Gastrocnemius medialis (tissue), 4 donors: ENCODE measurements at regions not wholly inside any gene's neighbourhood (a gene's known extent, or its start where the extent isn't known, plus 50 kb on each side); places are given as distances from the start of the nearest gene placed in this dataset.

Experiments used
- ATAC-seq, 2 donors: fragments of 150-250 bp; one replicate each; pipeline ENCODE4 v1.9.1; 2016
- DNase-seq, 2 donors: peaks; one replicate each; pipeline ENCODE4 v3.0.0-alpha.2; 2019
- H3K27ac ChIP-seq, 4 donors: fragments of 200-600 bp; sonication (generic); 1 replicate in 1 of 4; 2 replicates in 3 of 4; pipeline ENCODE4 v1.5.1; 2016 to 2018; ENCODE audit warnings: mild to moderate bottlenecking in 2 of 4, moderate library complexity in 1 of 4
- H3K27me3 ChIP-seq, 3 donors: fragments of 200-600 bp; sonication (generic) in 2 of 3; 1 replicate in 1 of 3; 2 replicates in 2 of 3; pipeline versions ENCODE4 v1.5.1 to v1.6.0; 2016 to 2019; ENCODE audit warnings: mild to moderate bottlenecking in 1 of 3, moderate library complexity in 1 of 3
- H3K36me3 ChIP-seq, 2 donors: fragments of 200-600 bp; sonication (generic) in 1 of 2; one replicate each; pipeline ENCODE4 v1.5.1; 2017 to 2018
- H3K4me1 ChIP-seq, 2 donors: fragments of 200-600 bp; sonication (generic) in 1 of 2; one replicate each; pipeline ENCODE4 v1.5.1; 2016 to 2017; ENCODE audit warnings: mild to moderate bottlenecking in 2 of 2
- H3K4me3 ChIP-seq, 4 donors: fragments of 200-600 bp; sonication (generic) in 3 of 4; 1 replicate in 1 of 4; 2 replicates in 3 of 4; pipeline ENCODE4 v1.5.1; 2016 to 2019; ENCODE audit warnings: mild to moderate bottlenecking in 2 of 4
- H3K9me3 ChIP-seq, 3 donors: fragments of 200-600 bp; sonication (generic) in 2 of 3; 1 replicate in 1 of 3; 2 replicates in 2 of 3; pipeline ENCODE4 v1.5.1; 2016 to 2019
- CTCF ChIP-seq, 5 experiments: fragments of 450-650 bp in 3 of 5; fragments of 200-600 bp in 2 of 5; sonication (generic) in 2 of 5; IDR thresholded peaks in 4 of 5; conservative IDR thresholded peaks in 1 of 5; 1 replicate in 4 of 5; 2 replicates in 1 of 5; pipeline ENCODE4 v1.5.1; 2016 to 2019; ENCODE audit warnings: antibody characterized with exemption in 5 of 5, mild to moderate bottlenecking in 3 of 5, moderate library complexity in 3 of 5
- POLR2A ChIP-seq, 2 donors: fragments of 450-650 bp; IDR thresholded peaks; one replicate each; pipeline ENCODE4 v1.6.1; 2017; ENCODE audit warnings: antibody characterized with exemption in 2 of 2, mild to moderate bottlenecking in 2 of 2, moderate library complexity in 2 of 2
- in situ Hi-C, 4 donors: fragments of 200-750 bp; cut with MboI; loops; one replicate each; pipeline versions ENCODE4 v1.15.0 to v1.8.0; 2017; ENCODE audit warnings: low sequenced_read_pairs in 4 of 4
- intact Hi-C: fragments of 100-400 bp; cut with DNase I; formaldehyde crosslinking; loops from one replicate; pipeline ENCODE4 v1.15.1; 2023; ENCODE audit warnings: low total_unique reads

DNA sequence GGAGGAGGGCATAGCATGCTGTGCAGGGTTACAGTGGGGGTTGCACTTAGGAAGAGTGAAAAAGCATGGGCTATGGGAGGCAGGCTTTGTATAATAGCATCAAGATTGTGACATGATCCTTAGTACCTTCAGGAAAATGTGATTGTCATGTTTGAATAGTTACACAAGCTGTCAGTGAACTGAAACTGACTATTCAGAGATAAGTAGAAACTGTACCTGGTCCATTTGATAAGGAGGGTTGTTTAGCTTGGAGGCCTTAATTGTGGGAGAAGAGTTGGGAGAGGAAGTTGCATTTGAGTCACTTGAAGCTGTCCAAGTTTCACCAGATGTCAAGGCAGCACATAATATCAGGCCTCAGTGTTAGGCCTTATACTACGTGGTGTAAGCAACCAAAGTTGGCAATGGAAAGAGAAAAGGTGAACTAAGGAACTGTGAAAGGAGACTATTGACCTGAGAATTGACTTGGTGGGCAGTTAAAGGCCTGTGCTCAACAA, 85.0 kb downstream of the TEX13C start:
- intact Hi-C loops (no loop called here), in situ Hi-C loops (no loop called here)
- no peaks in the 10 kb centered on the region for H3K9me3 ChIP-seq
- H3K36me3 ChIP-seq = no peaks in the 10 kb centered on the region
- H3K27me3 ChIP-seq = no peaks in the 10 kb centered on the region
- DNase-seq = no peak
- H3K27ac ChIP-seq = no peak overlapping the region
- no peak for ATAC-seq
- no peaks in the 10 kb centered on the region for H3K4me1 ChIP-seq
- no peak overlapping the region for H3K4me3 ChIP-seq
- TF ChIP-seq POLR2A (IDR thresholded peaks at IDR 0.05) (no peak), CTCF (IDR thresholded peaks at IDR 0.05 in 4 of 5, conservative IDR thresholded peaks at IDR 0.05 in 1 of 5) (no peak)

DNA sequence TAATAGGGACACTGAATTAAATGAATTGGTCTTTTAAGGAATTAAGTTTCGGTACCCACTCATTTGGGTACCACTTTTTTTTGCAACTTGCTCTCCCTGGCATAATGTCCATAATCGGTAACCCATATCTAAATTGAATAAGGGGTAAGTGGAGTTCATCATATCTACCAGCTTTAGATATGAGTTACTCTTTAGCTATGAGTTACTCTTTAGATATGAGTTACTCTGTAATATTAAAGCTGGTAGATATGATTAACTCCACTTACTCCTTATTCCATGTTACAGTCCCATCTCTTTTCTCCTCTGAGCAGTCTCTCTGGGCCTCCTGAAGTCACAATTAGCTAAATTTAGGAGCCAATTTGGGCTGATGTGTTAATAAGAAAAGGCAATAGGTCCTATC, 85.7 kb downstream of the TEX13C start:
- in situ Hi-C loops = no loop called here

DNA sequence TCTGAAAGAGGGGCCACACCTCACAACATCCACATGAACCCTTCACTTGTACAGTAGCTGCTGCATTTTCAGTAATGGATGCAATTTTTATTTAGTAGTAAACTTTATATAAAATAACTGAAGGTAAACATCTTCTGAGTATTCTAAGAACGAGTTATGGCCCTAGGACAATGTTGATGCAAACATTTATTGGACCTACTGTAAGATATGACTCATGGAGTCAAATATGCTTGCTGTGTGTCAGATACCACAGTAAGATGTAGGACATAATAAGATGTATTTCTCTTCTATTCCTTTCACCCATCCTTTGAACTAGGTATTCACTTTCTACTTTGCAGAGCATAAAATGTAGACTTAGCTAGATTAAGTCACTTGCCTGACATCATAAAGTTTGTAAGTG, 87.6 kb downstream of the TEX13C start:
- Histone ChIP-seq H3K4me3 (no peak overlapping the region), H3K27me3 (no peaks in the 10 kb centered on the region), H3K36me3 (no peaks in the 10 kb centered on the region), H3K27ac (no peak overlapping the region), H3K9me3 (no peaks in the 10 kb centered on the region), H3K4me1 (no peaks in the 10 kb centered on the region)
- no peak for DNase-seq
- TF ChIP-seq CTCF (IDR thresholded peaks at IDR 0.05 in 4 of 5, conservative IDR thresholded peaks at IDR 0.05 in 1 of 5) = no peak
- TF ChIP-seq POLR2A (IDR thresholded peaks at IDR 0.05) = no peak
- intact Hi-C loops = no loop called here
- in situ Hi-C loops = no loop called here
- no peak for ATAC-seq

More for the DNA sequence above, 85.7 kb downstream of the TEX13C start:
- H3K27ac ChIP-seq = no peak overlapping the region
- intact Hi-C loops = no loop called here
- no peak for TF ChIP-seq POLR2A (IDR thresholded peaks at IDR 0.05)
- no peak for TF ChIP-seq CTCF (IDR thresholded peaks at IDR 0.05 in 4 of 5, conservative IDR thresholded peaks at IDR 0.05 in 1 of 5)
- no peak overlapping the region for H3K4me3 ChIP-seq
- no peaks in the 10 kb centered on the region for H3K36me3 ChIP-seq
- DNase-seq (no peak), ATAC-seq (no peak)
- H3K27me3 ChIP-seq = no peaks in the 10 kb centered on the region
- H3K4me1 ChIP-seq = no peaks in the 10 kb centered on the region
- no peaks in the 10 kb centered on the region for H3K9me3 ChIP-seq

DNA sequence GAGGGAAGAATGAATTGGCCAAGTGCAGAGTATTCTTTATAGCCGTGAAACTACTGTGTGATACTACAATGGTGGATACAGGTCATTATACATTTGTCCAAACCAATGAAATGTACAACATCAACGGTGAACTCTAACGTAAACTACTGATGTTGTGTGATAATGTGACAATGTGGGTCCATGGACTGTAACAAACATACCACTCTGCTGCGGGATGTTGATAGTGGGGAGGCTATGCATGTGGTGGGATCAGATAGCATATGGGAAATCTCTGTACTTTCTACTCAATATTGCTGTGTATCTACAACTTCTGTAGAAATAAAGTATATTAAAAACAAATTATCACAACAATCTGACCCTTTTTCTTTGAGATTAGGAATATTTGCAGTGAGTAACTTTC, 101.1 kb downstream of the TEX13C start:
- Histone ChIP-seq H3K27ac (no peak overlapping the region), H3K27me3 (no peaks in the 10 kb centered on the region), H3K36me3 (no peaks in the 10 kb centered on the region), H3K4me3 (no peak overlapping the region), H3K4me1 (no peaks in the 10 kb centered on the region), H3K9me3 (no peaks in the 10 kb centered on the region)
- in situ Hi-C loops (no loop called here), intact Hi-C loops (no loop called here)
- no peak for ATAC-seq
- no peak for DNase-seq
- TF ChIP-seq POLR2A (IDR thresholded peaks at IDR 0.05) = no peak
- no peak for TF ChIP-seq CTCF (IDR thresholded peaks at IDR 0.05 in 4 of 5, conservative IDR thresholded peaks at IDR 0.05 in 1 of 5)

- no peaks in the 10 kb centered on the region for H3K27me3 ChIP-seq
- H3K9me3 ChIP-seq = no peaks in the 10 kb centered on the region
- intact Hi-C loops = no loop called here
- H3K36me3 ChIP-seq = no peaks in the 10 kb centered on the region
- no peak overlapping the region for H3K27ac ChIP-seq
- no peak for ATAC-seq
- DNase-seq = no peak
- no peak for TF ChIP-seq POLR2A (IDR thresholded peaks at IDR 0.05)
- no peak for TF ChIP-seq CTCF (IDR thresholded peaks at IDR 0.05 in 4 of 5, conservative IDR thresholded peaks at IDR 0.05 in 1 of 5)
- H3K4me1 ChIP-seq = no peaks in the 10 kb centered on the region
- H3K4me3 ChIP-seq = no peak overlapping the region
- in situ Hi-C loops = no loop called here
Measured at GRCh38 chrX:125422986-125423385, 103.3 kb downstream of the TEX13C start.
